ENCODE measurements at regions not wholly inside any gene's neighbourhood (a gene's known extent, or its start where the extent isn't known, plus 50 kb on each side); places are given as distances from the start of the nearest gene placed in this dataset.

DNA sequence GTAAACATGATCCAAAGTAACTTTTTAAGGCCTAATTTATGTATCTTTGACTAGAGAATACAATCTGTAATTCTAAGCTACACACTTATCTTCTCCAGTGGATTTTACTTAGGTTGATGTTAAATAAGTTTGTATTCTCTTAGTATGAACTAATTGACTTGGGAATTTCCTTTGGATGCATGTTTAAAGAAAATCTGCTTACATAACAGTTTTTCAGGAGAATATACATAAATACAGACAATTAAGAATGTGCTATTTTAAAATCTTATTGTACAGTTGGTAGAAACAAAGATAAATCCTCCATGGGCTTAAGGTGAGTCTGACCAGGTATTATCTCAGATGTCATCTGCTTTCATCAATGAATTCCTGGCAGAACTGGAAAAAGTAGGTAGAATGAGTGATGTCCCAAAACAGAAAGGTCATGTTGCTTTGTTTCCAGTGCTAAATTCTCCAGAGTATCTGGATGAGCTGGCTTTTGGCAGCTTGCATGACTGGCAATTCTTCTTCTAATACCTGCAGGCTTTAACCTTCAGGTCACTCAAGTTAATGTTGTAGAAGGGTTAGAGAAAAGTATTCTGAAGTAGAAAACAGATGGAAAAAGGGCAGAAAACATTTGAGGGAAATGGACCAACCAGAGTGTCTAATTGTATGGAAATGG is 150.6 kb downstream of the MACIR start:
- no peaks in the 10 kb centered on the region for H3K36me3 ChIP-seq (ENCODE audit: control insufficient read depth, insufficient read depth, low read length)
- no peaks in the 10 kb centered on the region for H3K4me1 ChIP-seq (ENCODE audit: control insufficient read depth, low read depth, low read length)
- H4K8ac ChIP-seq (ENCODE audit: low read depth, low read length), result no peak overlapping the region
- H3K4me3 ChIP-seq (ENCODE audit: low read length), result no peak overlapping the region
- no peak overlapping the region for H3K56ac ChIP-seq (ENCODE audit: low read length)
- no peak overlapping the region for H3K9ac ChIP-seq (ENCODE audit: low read length)
- H2BK15ac ChIP-seq (replicated peaks; ENCODE audit: low read depth), result no peak overlapping the region
- H2AK5ac ChIP-seq (ENCODE audit: low read length), result no peak overlapping the region
- H3K79me2 ChIP-seq (ENCODE audit: control insufficient read depth, insufficient read depth, low read length), result no peaks in the 10 kb centered on the region
- no peak overlapping the region for H3K27ac ChIP-seq (ENCODE audit: low read depth, low read length)
- no peaks in the 10 kb centered on the region for H3K79me1 ChIP-seq (ENCODE audit: low read length)
- no peak overlapping the region for H3K18ac ChIP-seq (ENCODE audit: low read length)
- H3K27me3 ChIP-seq (ENCODE audit: insufficient read depth, low read length, poor library complexity), result no peaks in the 10 kb centered on the region
- H2BK5ac ChIP-seq (ENCODE audit: low read length), result no peak overlapping the region
- DNase-seq, result no peak
- H4K5ac ChIP-seq (ENCODE audit: low read length), result no peak overlapping the region
- H2BK120ac ChIP-seq (ENCODE audit: low read depth, low read length), result no peak overlapping the region
- no peak overlapping the region for H3K4ac ChIP-seq (ENCODE audit: low read depth, low read length)
- H3K4me2 ChIP-seq (ENCODE audit: low read length), result no peak overlapping the region
- no peak overlapping the region for H3K23ac ChIP-seq (ENCODE audit: low read length)

DNA sequence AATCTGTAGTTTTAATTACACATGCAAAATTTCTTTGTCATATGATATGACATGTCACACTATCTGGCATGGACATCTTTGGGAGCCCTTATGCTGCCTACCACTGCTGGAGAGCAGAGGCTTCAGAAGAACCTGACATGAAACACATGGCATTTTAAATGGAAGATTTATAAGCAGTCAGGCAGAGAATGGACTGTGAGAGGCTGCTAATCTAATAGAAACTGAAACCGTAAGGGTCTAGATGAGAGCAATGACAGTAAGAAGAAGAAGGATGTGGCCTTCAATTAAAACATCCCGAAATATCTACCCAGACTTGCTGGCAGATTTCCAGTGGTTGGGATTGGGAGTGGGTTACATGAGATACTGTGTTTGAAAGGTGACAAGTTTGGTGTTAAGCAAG is 149.8 kb downstream of the MACIR start:
- Histone ChIP-seq H3K36me3 (ENCODE audit: control insufficient read depth, insufficient read depth, low read length) (no peaks in the 10 kb centered on the region), H3K18ac (ENCODE audit: low read length) (no peak overlapping the region), H3K27me3 (ENCODE audit: insufficient read depth, low read length, poor library complexity) (no peaks in the 10 kb centered on the region), H2BK120ac (ENCODE audit: low read depth, low read length) (no peak overlapping the region), H3K23ac (ENCODE audit: low read length) (no peak overlapping the region), H2BK15ac (replicated peaks; ENCODE audit: low read depth) (no peak overlapping the region), H3K4ac (ENCODE audit: low read depth, low read length) (no peak overlapping the region), H3K4me2 (ENCODE audit: low read length) (no peak overlapping the region), H3K79me1 (ENCODE audit: low read length) (no peaks in the 10 kb centered on the region), H3K4me1 (ENCODE audit: control insufficient read depth, low read depth, low read length) (no peaks in the 10 kb centered on the region), H2BK5ac (ENCODE audit: low read length) (no peak overlapping the region), H3K27ac (ENCODE audit: low read depth, low read length) (no peak overlapping the region), H4K8ac (ENCODE audit: low read depth, low read length) (no peak overlapping the region), H3K79me2 (ENCODE audit: control insufficient read depth, insufficient read depth, low read length) (no peaks in the 10 kb centered on the region), H3K4me3 (ENCODE audit: low read length) (no peak overlapping the region), H3K9ac (ENCODE audit: low read length) (no peak overlapping the region), H2AK5ac (ENCODE audit: low read length) (no peak overlapping the region), H4K5ac (ENCODE audit: low read length) (no peak overlapping the region), H3K56ac (ENCODE audit: low read length) (no peak overlapping the region)
- no CpG with 5 or more reads among the region's 2 CpGs for WGBS (ENCODE audit: extremely low coverage, insufficient coverage, low lambda C conversion rate)
- DNase-seq, result no peak

DNA sequence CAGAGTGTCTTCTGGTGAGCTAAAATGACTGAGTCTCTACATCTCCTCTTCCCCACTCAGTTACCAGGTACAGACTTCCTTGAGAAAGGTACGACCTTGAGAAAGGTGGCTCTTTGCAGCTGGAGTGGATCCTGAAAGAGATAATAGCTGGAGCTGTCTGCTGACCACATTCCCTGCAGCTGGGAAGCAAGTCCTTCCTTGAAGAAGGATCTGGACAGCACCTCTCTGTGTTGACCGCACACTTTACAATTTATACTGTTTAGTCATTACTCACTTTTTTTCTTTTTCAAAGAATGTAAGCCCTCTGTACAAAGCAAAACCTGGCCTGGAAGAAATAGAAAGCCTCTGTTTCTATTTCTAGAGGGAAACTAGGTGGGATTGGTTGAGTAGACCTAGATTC is 148.8 kb downstream of the MACIR start:
- no peak overlapping the region for H2BK5ac ChIP-seq (ENCODE audit: low read length)
- H4K8ac ChIP-seq (ENCODE audit: low read depth, low read length), result no peak overlapping the region
- H3K56ac ChIP-seq (ENCODE audit: low read length), result no peak overlapping the region
- H3K4me3 ChIP-seq (ENCODE audit: low read length), result no peak overlapping the region
- no peak overlapping the region for H2AK5ac ChIP-seq (ENCODE audit: low read length)
- no peak overlapping the region for H2BK15ac ChIP-seq (replicated peaks; ENCODE audit: low read depth)
- no peak overlapping the region for H3K9ac ChIP-seq (ENCODE audit: low read length)
- no peaks in the 10 kb centered on the region for H3K79me2 ChIP-seq (ENCODE audit: control insufficient read depth, insufficient read depth, low read length)
- H3K27ac ChIP-seq (ENCODE audit: low read depth, low read length), result no peak overlapping the region
- WGBS (ENCODE audit: extremely low coverage, insufficient coverage, low lambda C conversion rate), result no CpG with 5 or more reads among the region's 2 CpGs
- no peak overlapping the region for H4K5ac ChIP-seq (ENCODE audit: low read length)
- H3K18ac ChIP-seq (ENCODE audit: low read length), result no peak overlapping the region
- no peaks in the 10 kb centered on the region for H3K79me1 ChIP-seq (ENCODE audit: low read length)
- no peak for DNase-seq
- H3K36me3 ChIP-seq (ENCODE audit: control insufficient read depth, insufficient read depth, low read length), result no peaks in the 10 kb centered on the region
- H3K4ac ChIP-seq (ENCODE audit: low read depth, low read length), result no peak overlapping the region
- H3K4me2 ChIP-seq (ENCODE audit: low read length), result no peak overlapping the region
- no peak overlapping the region for H2BK120ac ChIP-seq (ENCODE audit: low read depth, low read length)
- no peak overlapping the region for H3K23ac ChIP-seq (ENCODE audit: low read length)
- no peaks in the 10 kb centered on the region for H3K4me1 ChIP-seq (ENCODE audit: control insufficient read depth, low read depth, low read length)
- no peaks in the 10 kb centered on the region for H3K27me3 ChIP-seq (ENCODE audit: insufficient read depth, low read length, poor library complexity)

- Histone ChIP-seq H2BK120ac (ENCODE audit: low read depth, low read length) (no peak overlapping the region), H3K36me3 (ENCODE audit: control insufficient read depth, insufficient read depth, low read length) (no peaks in the 10 kb centered on the region), H4K8ac (ENCODE audit: low read depth, low read length) (no peak overlapping the region), H3K56ac (ENCODE audit: low read length) (no peak overlapping the region), H3K9ac (ENCODE audit: low read length) (no peak overlapping the region), H3K4me3 (ENCODE audit: low read length) (no peak overlapping the region), H3K27ac (ENCODE audit: low read depth, low read length) (no peak overlapping the region), H3K27me3 (ENCODE audit: insufficient read depth, low read length, poor library complexity) (no peaks in the 10 kb centered on the region), H2AK5ac (ENCODE audit: low read length) (no peak overlapping the region), H3K79me2 (ENCODE audit: control insufficient read depth, insufficient read depth, low read length) (no peaks in the 10 kb centered on the region), H3K79me1 (ENCODE audit: low read length) (no peaks in the 10 kb centered on the region), H3K4ac (ENCODE audit: low read depth, low read length) (no peak overlapping the region), H4K5ac (ENCODE audit: low read length) (no peak overlapping the region), H3K4me1 (ENCODE audit: control insufficient read depth, low read depth, low read length) (no peaks in the 10 kb centered on the region), H2BK15ac (replicated peaks; ENCODE audit: low read depth) (no peak overlapping the region), H2BK5ac (ENCODE audit: low read length) (no peak overlapping the region), H3K23ac (ENCODE audit: low read length) (no peak overlapping the region), H3K4me2 (ENCODE audit: low read length) (no peak overlapping the region), H3K18ac (ENCODE audit: low read length) (no peak overlapping the region)
- 100% methylated on average over 1 of the region's 1 CpG for WGBS (ENCODE audit: extremely low coverage, insufficient coverage, low lambda C conversion rate)
- DNase-seq, result no peak
Measured at GRCh38 chr5:103404483-103404882, 145.9 kb downstream of the MACIR start.

DNA sequence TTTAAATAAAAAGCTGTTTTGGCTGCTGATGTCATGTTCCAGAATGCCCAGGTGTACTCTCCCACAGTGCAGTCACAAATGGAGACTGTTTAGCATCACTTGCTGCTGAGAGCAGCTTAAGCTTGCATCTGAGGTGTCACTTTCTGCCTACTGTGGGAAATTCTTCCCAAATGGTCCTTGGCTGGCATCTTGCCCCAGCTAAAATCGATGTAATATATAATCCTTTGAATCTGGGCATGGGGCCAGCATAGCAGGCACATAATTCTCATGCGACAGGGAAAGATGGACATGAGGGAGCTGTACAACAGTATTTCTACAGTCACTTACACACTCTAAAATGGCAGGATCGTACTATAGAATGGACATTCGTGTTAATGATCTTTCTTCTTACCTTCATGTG is 144.3 kb downstream of the MACIR start:
- Histone ChIP-seq H4K5ac (ENCODE audit: low read length) (no peak overlapping the region), H3K79me2 (ENCODE audit: control insufficient read depth, insufficient read depth, low read length) (no peaks in the 10 kb centered on the region), H2BK15ac (replicated peaks; ENCODE audit: low read depth) (no peak overlapping the region)

More for the DNA sequence above, 144.3 kb downstream of the MACIR start:
- H3K27me3 ChIP-seq (ENCODE audit: insufficient read depth, low read length, poor library complexity), result no peaks in the 10 kb centered on the region
- H3K27ac ChIP-seq (ENCODE audit: low read depth, low read length), result no peak overlapping the region
- H3K4me3 ChIP-seq (ENCODE audit: low read length), result no peak overlapping the region
- no peaks in the 10 kb centered on the region for H3K79me1 ChIP-seq (ENCODE audit: low read length)
- no peak overlapping the region for H4K8ac ChIP-seq (ENCODE audit: low read depth, low read length)
- H3K9ac ChIP-seq (ENCODE audit: low read length), result no peak overlapping the region
- no peak overlapping the region for H2BK5ac ChIP-seq (ENCODE audit: low read length)
- no peak for DNase-seq
- H3K18ac ChIP-seq (ENCODE audit: low read length), result no peak overlapping the region
- H3K4me1 ChIP-seq (ENCODE audit: control insufficient read depth, low read depth, low read length), result no peaks in the 10 kb centered on the region
- H3K4me2 ChIP-seq (ENCODE audit: low read length), result no peak overlapping the region
- WGBS (ENCODE audit: extremely low coverage, insufficient coverage, low lambda C conversion rate), result no CpG with 5 or more reads among the region's 4 CpGs
- H3K4ac ChIP-seq (ENCODE audit: low read depth, low read length), result no peak overlapping the region
- H3K36me3 ChIP-seq (ENCODE audit: control insufficient read depth, insufficient read depth, low read length), result no peaks in the 10 kb centered on the region
- H3K23ac ChIP-seq (ENCODE audit: low read length), result no peak overlapping the region
- no peak overlapping the region for H2AK5ac ChIP-seq (ENCODE audit: low read length)
- H3K56ac ChIP-seq (ENCODE audit: low read length), result no peak overlapping the region
- H2BK120ac ChIP-seq (ENCODE audit: low read depth, low read length), result no peak overlapping the region

All from mesendoderm (in vitro differentiated cells).